ENCODE measurements at regions not wholly inside any gene's neighbourhood (a gene's known extent, or its start where the extent isn't known, plus 50 kb on each side); places are given as distances from the start of the nearest gene placed in this dataset.

GRCh38 chr6:134594881-134595280 is 277.0 kb upstream of the SGK1 start:
- TF ChIP-seq CTCF (IDR thresholded peaks at IDR 0.05) (no peak), POLR2A (IDR thresholded peaks at IDR 0.05) (no peak)

Data from adrenal gland (tissue), 5 donors.